BLaER1 treated with 17β-estradiol and CSF1 and Interleukin-3, amounts not matched to agents 10 nM and 100 nM (cell line): ENCODE measurements at regions not wholly inside any gene's neighbourhood (a gene's known extent, or its start where the extent isn't known, plus 50 kb on each side); places are given as distances from the start of the nearest gene placed in this dataset.

ENCODE experiments used
- H3K27ac ChIP-seq, 11 experiments: shearing (Covaris generic); formaldehyde crosslinking; 2 replicates each; pipeline ENCODE4 v1.8.1; 2022
- H3K27me3 ChIP-seq, 11 experiments: shearing (Covaris generic); formaldehyde crosslinking; 2 replicates each; pipeline ENCODE4 v1.8.1; 2022
- H3K36me3 ChIP-seq, 11 experiments: shearing (Covaris generic); formaldehyde crosslinking; 2 replicates each; pipeline ENCODE4 v1.8.1; 2022
- H3K4me1 ChIP-seq, 10 experiments: shearing (Covaris generic); formaldehyde crosslinking; 2 replicates each; pipeline ENCODE4 v1.8.1; 2022
- H3K4me2 ChIP-seq, 11 experiments: shearing (Covaris generic); formaldehyde crosslinking; 2 replicates each; pipeline ENCODE4 v1.8.1; 2022
- H3K4me3 ChIP-seq, 10 experiments: shearing (Covaris generic); formaldehyde crosslinking; 2 replicates each; pipeline ENCODE4 v1.8.1; 2022
- H3K9ac ChIP-seq, 11 experiments: shearing (Covaris generic); formaldehyde crosslinking; 2 replicates each; pipeline ENCODE4 v1.8.1; 2022
- H3K9me3 ChIP-seq, 11 experiments: shearing (Covaris generic); formaldehyde crosslinking; replicated peaks in 1 of 11; 2 replicates each; pipeline ENCODE4 v1.8.1; 2022
- H4K20me1 ChIP-seq, 11 experiments: shearing (Covaris generic); formaldehyde crosslinking; 2 replicates each; pipeline ENCODE4 v1.8.1; 2022
- Cebpa-rat ChIP-seq, 11 experiments: shearing (Covaris generic); IDR thresholded peaks; 2 replicates each; pipeline ENCODE4 v1.8.1; 2022

DNA sequence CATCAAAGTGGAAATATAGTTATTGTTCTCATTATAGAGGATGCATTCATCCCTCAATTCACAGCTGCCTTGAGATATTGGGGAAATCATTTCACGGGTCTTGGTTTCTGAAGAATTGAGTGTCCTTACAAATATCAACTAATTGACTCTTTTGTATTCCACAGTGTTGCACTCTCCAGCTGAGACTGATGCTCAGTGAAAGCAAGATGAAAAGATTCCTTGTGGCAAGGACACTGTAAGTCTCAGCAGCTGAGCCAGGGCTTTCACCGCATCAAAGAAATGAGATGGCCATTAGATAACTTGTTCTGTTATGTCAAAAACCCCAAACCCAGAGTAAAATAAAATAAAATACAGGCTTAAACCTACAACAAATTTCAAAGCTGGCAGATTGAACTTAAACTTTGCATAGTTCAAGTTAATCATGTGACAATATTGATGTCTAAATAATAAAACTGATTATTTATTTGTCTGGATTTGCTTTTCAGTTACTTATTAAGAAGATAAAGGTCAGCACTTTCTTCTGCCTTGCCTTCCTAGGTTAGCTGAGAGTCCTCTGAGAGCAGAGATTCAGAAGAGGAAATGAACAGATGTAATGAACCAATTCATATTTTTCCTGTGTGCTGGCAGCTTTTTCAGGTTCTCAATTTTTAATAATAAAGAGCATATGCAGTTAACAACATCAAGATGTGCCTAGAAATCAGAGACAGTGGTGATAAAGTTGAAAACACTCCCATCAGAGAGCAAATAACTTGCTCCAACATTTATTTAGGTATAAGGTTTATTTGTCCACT, 82.4 kb upstream of the SMLR1 start:
- Histone ChIP-seq H3K27me3 (no peaks in the 10 kb centered on the region), H3K4me1 (peaks cover 0 to 29% (median 5%) of the 10 kb centered on the region in 10 experiments; a peak in 8 of 20 replicates), H3K4me2 (peak overlapping the region in 4 of 11 experiments; percentile 5 to 26 (median 16); a peak in 5 of 22 replicates), H3K4me3 (no peak overlapping the region), H4K20me1 (no peaks in the 10 kb centered on the region), H3K9ac (no peak overlapping the region), H3K27ac (no peak overlapping the region), H3K9me3 (peaks cover 10 to 19% (median 17%) of the 10 kb centered on the region in 11 experiments), H3K36me3 (peaks cover 0 to 5% (median 0%) of the 10 kb centered on the region in 11 experiments; a peak in 1 of 22 replicates)
- TF ChIP-seq Cebpa-rat (IDR thresholded peaks at IDR 0.05) = no peak

GRCh38 chr6:130748041-130748440, 79.2 kb upstream of the SMLR1 start:
- Histone ChIP-seq H3K36me3 (peaks cover 0 to 5% (median 0%) of the 10 kb centered on the region in 11 experiments; a peak in 1 of 22 replicates), H3K27ac (no peak overlapping the region), H3K9ac (no peak overlapping the region), H4K20me1 (no peaks in the 10 kb centered on the region), H3K9me3 (peaks cover 21 to 35% (median 29%) of the 10 kb centered on the region in 11 experiments), H3K4me3 (no peak overlapping the region), H3K4me2 (no peak overlapping the region), H3K27me3 (no peaks in the 10 kb centered on the region), H3K4me1 (peaks cover 0 to 20% (median 5%) of the 10 kb centered on the region in 10 experiments; a peak in 8 of 20 replicates)
- no peak for TF ChIP-seq Cebpa-rat (IDR thresholded peaks at IDR 0.05)

DNA sequence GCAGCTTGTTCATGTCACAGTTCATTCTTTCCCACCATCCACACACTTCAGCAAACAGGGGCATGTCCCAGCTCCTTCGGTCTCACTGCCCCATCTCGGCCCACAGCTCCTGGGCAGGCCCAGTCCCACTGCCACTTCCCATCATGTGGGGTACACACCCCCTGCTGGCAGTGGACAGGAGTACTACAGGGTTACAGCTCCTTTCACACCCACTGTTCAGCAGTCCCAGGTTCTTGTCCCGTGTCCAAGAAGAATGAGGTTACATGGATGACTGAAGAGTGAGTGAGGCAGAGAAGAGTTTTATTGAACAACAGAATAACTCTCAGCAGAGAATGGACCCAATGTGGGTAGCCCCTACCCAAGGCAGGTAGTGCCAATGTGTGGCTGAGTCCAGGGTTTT, 77.8 kb upstream of the SMLR1 start:
- Histone ChIP-seq H3K9ac (no peak overlapping the region), H4K20me1 (no peaks in the 10 kb centered on the region), H3K4me3 (no peak overlapping the region; a peak in 1 of 20 replicates), H3K9me3 (peaks cover 21 to 35% (median 29%) of the 10 kb centered on the region in 11 experiments), H3K36me3 (peaks cover 0 to 5% (median 0%) of the 10 kb centered on the region in 11 experiments; a peak in 1 of 22 replicates), H3K4me1 (peaks cover 0 to 9% (median 4%) of the 10 kb centered on the region in 10 experiments; a peak in 8 of 20 replicates), H3K27me3 (no peaks in the 10 kb centered on the region), H3K27ac (no peak overlapping the region), H3K4me2 (no peak overlapping the region)
- no peak for TF ChIP-seq Cebpa-rat (IDR thresholded peaks at IDR 0.05)

DNA sequence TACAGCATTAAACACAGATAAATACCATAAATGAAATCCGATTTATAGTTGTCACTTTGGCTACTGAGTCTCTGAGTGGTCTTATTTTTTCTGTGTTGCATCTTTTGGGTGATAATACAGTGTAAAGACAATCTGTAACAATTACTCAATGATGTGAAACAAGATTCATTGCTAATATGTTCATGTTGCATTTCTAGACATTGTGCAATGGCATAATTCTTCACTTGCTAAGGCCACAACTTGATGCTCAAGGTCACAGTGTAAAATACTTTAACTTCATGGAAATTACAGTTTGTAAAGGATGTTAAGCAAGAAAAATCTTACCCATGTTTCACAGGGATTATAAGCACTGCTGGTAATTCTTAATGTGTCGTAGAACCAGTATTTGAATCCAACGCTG, 74.9 kb upstream of the SMLR1 start:
- H3K9ac ChIP-seq = no peak overlapping the region
- peaks cover 0 to 5% (median 0%) of the 10 kb centered on the region in 11 experiments; a peak in 1 of 22 replicates for H3K36me3 ChIP-seq
- H3K27ac ChIP-seq = no peak overlapping the region
- peaks cover 0 to 3% (median 0%) of the 10 kb centered on the region in 11 experiments; a peak in 1 of 22 replicates for H3K27me3 ChIP-seq
- no peaks in the 10 kb centered on the region for H4K20me1 ChIP-seq
- no peak overlapping the region for H3K4me3 ChIP-seq
- peaks cover 0 to 20% (median 14%) of the 10 kb centered on the region in 10 experiments; a peak in 14 of 20 replicates for H3K4me1 ChIP-seq
- no peak overlapping the region for H3K4me2 ChIP-seq
- peaks cover 21 to 35% (median 29%) of the 10 kb centered on the region in 11 experiments for H3K9me3 ChIP-seq
- TF ChIP-seq Cebpa-rat (IDR thresholded peaks at IDR 0.05) = no peak

DNA sequence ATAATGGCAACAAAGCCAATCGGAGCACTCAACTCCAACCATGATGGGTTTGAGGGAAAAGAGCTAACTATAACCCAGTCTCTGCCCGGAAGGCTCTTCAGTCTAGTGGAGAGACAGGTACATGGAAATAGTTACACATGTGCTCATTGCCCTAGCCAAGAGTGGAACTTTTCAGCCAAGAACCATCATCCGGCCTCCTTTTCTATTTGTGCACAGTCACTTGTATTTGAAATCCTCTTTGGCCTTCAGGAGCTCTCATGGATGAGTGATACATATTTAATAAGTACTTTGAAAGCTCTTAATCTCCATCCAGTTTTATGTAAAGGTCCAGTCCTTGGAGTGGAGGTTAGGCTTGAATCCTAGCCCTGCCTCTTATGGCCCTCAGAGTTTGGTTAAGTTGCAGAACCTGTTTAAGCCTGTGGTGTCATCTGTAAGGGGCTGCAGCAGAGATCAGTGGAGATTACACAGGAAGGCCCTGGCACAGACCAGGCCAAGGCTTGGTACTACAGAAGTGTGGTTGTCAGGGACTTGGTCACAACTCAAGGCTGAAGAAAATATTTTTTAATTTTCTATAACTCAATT, 72.3 kb upstream of the SMLR1 start:
- Histone ChIP-seq H3K27me3 (peaks cover 0 to 12% (median 0%) of the 10 kb centered on the region in 11 experiments; a peak in 3 of 22 replicates), H3K9ac (no peak overlapping the region), H3K36me3 (no peaks in the 10 kb centered on the region; a peak in 1 of 22 replicates), H3K4me2 (peak overlapping the region in 8 of 11 experiments; percentile 34 to 85 (median 60); a peak in 15 of 22 replicates), H3K4me3 (no peak overlapping the region), H3K9me3 (peaks cover 10 to 17% (median 11%) of the 10 kb centered on the region in 11 experiments), H3K27ac (no peak overlapping the region), H3K4me1 (peaks cover 0 to 38% (median 25%) of the 10 kb centered on the region in 10 experiments; a peak in 15 of 20 replicates), H4K20me1 (no peaks in the 10 kb centered on the region)
- TF ChIP-seq Cebpa-rat (IDR thresholded peaks at IDR 0.05) = no peak

DNA sequence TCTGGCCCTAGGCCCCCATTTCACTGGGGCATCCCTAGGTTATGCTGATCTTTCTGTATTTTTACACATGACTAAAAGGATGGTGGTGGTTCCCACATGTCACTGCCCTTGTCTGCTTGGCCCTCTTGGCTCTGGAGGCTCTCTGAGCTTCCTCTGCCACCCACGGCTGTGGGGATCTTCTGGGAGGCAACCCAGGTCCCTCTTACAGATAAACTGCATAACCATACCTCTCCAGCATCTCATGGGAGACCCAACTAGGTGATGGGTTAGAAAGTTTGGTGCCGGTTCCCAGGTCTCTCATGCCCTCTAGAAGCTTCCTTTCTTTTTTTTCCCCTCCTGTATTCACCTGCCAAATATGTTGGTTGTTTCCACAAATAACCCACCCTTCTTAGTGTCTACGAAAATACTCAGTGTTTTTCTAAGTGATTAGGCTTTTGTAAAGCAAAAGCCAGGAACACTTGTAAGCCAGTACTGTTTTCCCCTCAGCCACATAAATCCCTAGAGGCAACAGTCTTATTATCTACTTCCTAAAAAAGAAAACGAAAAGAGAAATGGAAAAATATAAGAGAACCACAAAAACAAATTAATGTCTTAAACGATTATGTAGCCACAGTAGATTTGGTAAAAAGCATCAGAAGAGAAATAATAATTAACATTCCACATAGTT, 71.7 kb upstream of the SMLR1 start:
- Histone ChIP-seq H3K9me3 (peaks cover 3 to 11% (median 6%) of the 10 kb centered on the region in 11 experiments), H3K27ac (no peak overlapping the region), H3K9ac (no peak overlapping the region), H3K36me3 (no peaks in the 10 kb centered on the region), H3K4me1 (peaks cover 0 to 38% (median 25%) of the 10 kb centered on the region in 10 experiments; a peak in 15 of 20 replicates), H3K27me3 (peaks cover 0 to 12% (median 0%) of the 10 kb centered on the region in 11 experiments; a peak in 3 of 22 replicates), H3K4me3 (no peak overlapping the region), H3K4me2 (peak overlapping the region in 10 of 11 experiments; percentile 5 to 85 (median 51); a peak in 19 of 22 replicates), H4K20me1 (no peaks in the 10 kb centered on the region)
- TF ChIP-seq Cebpa-rat (IDR thresholded peaks at IDR 0.05) = no peak

DNA sequence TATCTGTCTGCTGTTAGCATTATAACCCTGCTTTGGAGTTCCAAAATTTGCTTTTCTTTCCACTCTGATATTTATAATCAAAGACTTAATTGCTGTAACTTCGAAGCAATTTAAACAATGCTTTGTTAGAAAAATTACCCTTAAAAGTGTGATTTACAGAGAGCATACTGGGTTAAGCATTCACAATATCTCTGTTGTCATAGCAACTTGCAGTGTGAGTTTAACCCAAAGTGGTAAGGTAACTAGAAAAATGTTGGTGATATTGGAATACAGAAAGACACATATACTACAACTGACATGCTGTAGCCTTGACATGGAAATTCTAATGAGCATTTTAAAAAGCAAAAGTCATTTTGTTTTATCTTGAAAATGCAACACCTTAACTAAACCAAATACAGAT, 70.4 kb upstream of the SMLR1 start:
- 0 out of 22 replicates have a peak, but pooled peaks cover 0 to 5% (median 0%) of the 10 kb centered on the region in 11 experiments for H3K9me3 ChIP-seq
- no peak overlapping the region for H3K27ac ChIP-seq
- peak overlapping the region in 1 of 11 experiments; percentile 85; a peak in 2 of 22 replicates for H3K4me2 ChIP-seq
- no peaks in the 10 kb centered on the region for H4K20me1 ChIP-seq
- no peak overlapping the region for H3K9ac ChIP-seq
- TF ChIP-seq Cebpa-rat (IDR thresholded peaks at IDR 0.05) = no peak
- no peaks in the 10 kb centered on the region for H3K36me3 ChIP-seq
- H3K4me3 ChIP-seq = no peak overlapping the region
- H3K27me3 ChIP-seq = peaks cover 0 to 12% (median 0%) of the 10 kb centered on the region in 11 experiments; a peak in 3 of 22 replicates
- peaks cover 0 to 38% (median 25%) of the 10 kb centered on the region in 10 experiments; a peak in 15 of 20 replicates for H3K4me1 ChIP-seq

DNA sequence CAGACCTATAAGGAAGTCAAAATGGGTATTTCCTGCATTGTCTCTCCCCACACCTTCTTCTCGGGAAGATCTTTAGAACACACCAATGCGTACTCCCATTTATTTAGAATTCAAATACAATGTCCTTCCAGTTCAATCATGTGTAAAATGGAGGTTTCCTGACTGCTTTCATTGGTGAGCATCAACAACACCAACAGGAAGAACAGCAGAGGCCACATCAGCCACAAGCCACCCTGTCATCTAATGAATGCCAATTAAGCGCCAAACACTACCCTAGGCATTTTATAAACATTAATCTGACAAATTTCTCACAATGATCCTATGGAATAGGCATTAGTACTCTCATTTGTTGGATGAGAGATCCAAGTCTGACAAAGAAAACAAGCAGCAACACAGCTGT, 68.4 kb upstream of the SMLR1 start:
- no peak overlapping the region for H3K27ac ChIP-seq
- peaks cover 0 to 12% (median 0%) of the 10 kb centered on the region in 11 experiments; a peak in 3 of 22 replicates for H3K27me3 ChIP-seq
- H3K4me1 ChIP-seq = peaks cover 0 to 38% (median 25%) of the 10 kb centered on the region in 10 experiments; a peak in 15 of 20 replicates
- H3K36me3 ChIP-seq = no peaks in the 10 kb centered on the region
- TF ChIP-seq Cebpa-rat (IDR thresholded peaks at IDR 0.05) = no peak
- H3K9me3 ChIP-seq = 0 out of 22 replicates have a peak, but pooled peaks cover 0 to 5% (median 0%) of the 10 kb centered on the region in 11 experiments
- no peaks in the 10 kb centered on the region for H4K20me1 ChIP-seq
- H3K4me3 ChIP-seq = no peak overlapping the region
- H3K4me2 ChIP-seq = peak overlapping the region in 10 of 11 experiments; percentile 1 to 83 (median 50); a peak in 18 of 22 replicates
- no peak overlapping the region for H3K9ac ChIP-seq
